GM08714 (cell line): ENCODE measurements at regions not wholly inside any gene's neighbourhood (a gene's known extent, or its start where the extent isn't known, plus 50 kb on each side); places are given as distances from the start of the nearest gene placed in this dataset.

ENCODE experiments used
- H3K4me3 ChIP-seq: fragments of 200-500 bp; sonication (Bioruptor generic); 2 replicates; pipeline ENCODE4 v1.5.1; 2014; ENCODE audit warnings: mild to moderate bottlenecking, low read length, inconsistent platforms
- ZNF274 ChIP-seq: IDR thresholded peaks from 2 replicates; pipeline ENCODE4 v1.6.1; 2012; ENCODE audit warnings: mild to moderate bottlenecking, low read depth, low read length

DNA sequence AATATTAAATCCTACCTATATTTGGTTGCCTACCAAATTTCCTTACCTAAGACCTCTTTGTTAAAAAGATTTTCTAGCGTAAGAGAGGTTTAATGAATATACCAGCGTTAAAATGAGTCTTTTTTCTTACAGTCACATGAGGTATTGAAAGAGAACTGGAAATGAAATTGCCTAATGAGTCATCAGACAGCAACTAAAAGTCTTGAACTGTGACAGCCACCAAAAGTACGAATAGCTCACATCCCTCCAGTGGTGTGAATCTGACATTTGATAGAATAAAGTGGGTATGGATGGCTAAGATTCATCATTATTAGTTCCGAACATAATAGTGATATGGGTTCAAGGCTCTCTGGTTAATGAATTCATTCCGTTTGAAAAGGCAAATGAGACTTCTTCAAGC, 1297.3 kb downstream of the AACS start:
- H3K4me3 ChIP-seq = no peak overlapping the region
- TF ChIP-seq ZNF274 = no peak

- no peak for TF ChIP-seq ZNF274
- H3K4me3 ChIP-seq = no peak overlapping the region
Measured at GRCh38 chr12:126362964-126363363, 1297.7 kb downstream of the AACS start.

DNA sequence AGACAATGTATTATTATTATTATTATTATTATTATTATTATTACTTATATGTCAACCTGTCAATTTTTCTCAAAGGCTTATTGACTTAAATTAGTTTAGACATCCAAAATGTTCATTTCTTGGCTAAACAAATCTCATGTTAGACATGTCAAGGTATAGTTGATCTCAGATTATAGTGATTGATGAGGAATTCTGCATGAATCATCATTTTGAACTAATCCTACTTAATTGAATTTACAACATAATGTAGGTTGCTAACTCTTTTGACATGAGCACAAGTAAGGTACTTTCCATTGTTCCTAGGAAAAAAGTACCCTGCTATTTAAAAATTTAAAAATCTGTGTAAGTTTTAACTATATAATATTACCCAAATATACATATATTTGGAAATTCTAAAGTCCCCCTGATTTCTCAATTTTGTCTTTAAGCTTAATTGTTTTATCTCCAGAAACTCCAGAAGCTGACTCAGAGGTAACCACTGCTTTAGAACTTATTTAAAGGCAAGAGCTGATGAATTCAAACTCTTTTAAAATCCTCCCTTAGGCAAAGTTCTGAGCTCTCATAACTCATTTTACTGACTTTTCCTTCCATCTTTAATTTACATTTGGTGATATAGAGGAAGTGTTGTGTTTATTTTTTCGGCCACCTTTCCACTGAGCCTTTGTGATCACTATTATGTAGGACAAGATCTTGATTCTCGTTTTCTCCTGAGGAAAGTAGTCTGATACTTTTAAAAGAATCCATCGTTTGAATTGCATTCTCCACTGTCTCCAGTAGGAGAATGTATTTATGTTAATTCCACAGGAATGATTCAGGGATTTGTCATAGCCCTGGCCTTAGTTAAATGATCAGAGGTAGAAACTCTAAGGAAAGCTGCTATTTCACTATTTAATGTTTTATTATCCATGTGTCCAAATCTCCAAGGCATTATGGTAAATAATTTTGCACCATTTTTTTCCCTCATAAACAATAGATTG, 1304.5 kb downstream of the AACS start:
- TF ChIP-seq ZNF274 = no peak
- H3K4me3 ChIP-seq = no peak overlapping the region

DNA sequence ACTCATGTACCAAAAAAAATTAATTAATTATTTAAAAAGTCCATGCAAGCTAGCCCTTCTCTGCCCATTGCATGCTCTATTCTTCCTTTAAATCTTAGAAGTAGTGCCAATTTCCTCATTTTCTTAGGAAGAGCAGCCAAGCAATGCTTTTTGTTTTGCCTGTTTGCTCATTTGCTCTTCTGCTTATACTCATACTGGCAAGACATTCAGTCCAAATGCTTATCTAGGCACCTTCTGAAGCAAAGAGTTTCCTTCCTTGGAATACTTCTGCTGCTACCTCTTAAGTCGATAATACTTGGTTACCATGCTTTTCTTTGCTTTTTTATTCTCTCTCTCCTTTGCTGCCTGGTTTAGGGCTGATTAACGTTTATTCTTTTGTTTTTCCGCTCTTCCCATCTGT, 1318.3 kb downstream of the AACS start:
- TF ChIP-seq ZNF274 = no peak
- H3K4me3 ChIP-seq = no peak overlapping the region

DNA sequence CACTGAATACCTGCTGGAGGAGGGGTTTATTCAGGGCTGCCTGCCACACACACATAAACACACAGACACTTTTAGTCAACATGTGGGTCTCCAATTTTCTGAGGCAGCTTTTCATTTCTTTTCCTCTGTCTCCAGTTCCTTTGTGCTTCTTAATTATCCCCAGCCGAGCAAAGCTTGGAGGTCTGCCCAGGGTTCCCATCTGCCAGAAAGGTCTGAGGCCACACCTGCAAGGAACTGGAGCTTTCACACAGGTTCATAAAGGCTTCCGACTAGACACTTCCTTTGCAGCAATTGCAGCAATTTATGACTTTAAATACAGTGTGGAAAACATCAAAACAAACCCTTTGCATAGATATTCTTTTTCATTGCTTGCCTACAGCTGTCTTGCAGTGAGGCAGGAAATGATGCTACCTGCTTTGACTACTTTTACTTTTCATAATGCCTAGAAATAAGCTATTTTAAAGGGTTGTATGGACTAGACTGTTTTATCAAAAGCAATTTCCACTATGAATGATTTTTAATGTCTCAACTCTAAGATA, 1318.9 kb downstream of the AACS start:
- H3K4me3 ChIP-seq = no peak overlapping the region
- no peak for TF ChIP-seq ZNF274

GRCh38 chr12:126385785-126386184, 1320.5 kb downstream of the AACS start:
- H3K4me3 ChIP-seq = no peak overlapping the region
- no peak for TF ChIP-seq ZNF274

- H3K4me3 ChIP-seq = no peak overlapping the region
- TF ChIP-seq ZNF274 = no peak
Measured at GRCh38 chr12:126389220-126389841, 1324.1 kb downstream of the AACS start.

- H3K4me3 ChIP-seq = no peak overlapping the region
- no peak for TF ChIP-seq ZNF274
Measured at GRCh38 chr12:126389961-126390360, 1324.7 kb downstream of the AACS start.

DNA sequence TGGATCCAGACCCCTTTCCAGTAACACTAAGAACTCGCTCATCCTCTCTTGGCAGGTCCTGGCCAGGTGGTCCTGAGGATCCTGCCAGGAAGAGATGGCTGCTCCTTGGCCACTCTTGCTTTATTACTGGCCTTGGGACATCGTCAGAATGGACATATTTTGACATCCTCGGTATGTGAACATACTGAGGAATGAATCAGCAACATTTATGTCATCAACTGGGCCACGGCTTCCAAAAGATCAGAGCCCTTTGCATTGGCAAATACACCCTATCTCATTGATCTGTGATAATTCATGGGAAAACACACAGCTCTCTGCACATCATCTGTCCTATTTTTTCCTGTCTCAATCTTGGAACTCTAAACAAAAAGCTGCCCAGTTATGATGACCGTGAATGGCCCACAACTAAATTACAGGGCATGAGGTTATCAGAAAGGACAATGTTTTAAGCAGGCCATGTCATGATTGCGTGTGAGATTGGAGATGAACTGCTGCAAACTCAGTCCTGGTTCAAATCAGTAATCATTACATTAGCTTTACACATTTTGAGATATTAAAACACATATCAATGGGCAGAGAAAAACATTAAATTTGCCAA, 1325.8 kb downstream of the AACS start:
- no peak overlapping the region for H3K4me3 ChIP-seq
- TF ChIP-seq ZNF274 = no peak

DNA sequence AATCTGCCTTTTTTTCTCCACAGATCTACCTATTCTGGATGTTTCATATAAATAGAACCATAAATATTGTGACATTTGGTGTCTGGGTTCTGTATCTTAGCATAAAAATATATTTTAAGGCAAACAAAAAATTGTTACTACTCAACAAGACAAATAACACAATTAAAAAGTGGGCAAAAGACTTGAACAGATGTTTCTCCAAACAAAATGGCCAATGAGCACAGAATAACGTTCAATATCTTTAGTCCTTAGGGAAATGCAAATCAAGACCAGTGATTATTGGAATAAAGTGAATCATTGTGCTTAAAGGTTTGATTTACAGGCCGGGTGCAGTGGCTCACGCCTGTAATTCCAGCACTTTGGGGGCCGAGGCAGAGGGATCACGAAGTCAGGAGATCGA, 1331.3 kb downstream of the AACS start:
- no peak overlapping the region for H3K4me3 ChIP-seq
- TF ChIP-seq ZNF274 = no peak

GRCh38 chr12:126397071-126397581, 1331.9 kb downstream of the AACS start:
- no peak for TF ChIP-seq ZNF274

DNA sequence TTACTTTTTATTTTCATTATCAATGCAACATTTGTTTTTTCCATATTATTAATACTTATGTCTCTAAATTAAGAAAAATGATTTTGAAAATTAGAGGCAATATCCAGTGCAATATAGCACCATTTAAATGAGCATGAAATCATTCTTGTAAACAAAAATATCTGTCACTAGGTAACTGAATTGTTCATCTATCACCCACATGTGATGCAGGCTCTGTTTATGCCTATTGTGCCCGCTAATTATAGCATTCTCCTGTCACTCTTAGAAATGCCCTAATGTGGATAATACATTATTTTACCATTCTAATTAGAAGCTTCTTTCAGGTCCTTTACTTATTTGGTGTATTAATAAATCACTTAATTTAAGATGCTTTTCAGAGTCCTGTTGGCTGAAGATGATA, 1332.4 kb downstream of the AACS start:
- no peak overlapping the region for H3K4me3 ChIP-seq
- TF ChIP-seq ZNF274 = no peak

More at GRCh38 chr12:126397071-126397581, 1331.9 kb downstream of the AACS start:
- no peak overlapping the region for H3K4me3 ChIP-seq

DNA sequence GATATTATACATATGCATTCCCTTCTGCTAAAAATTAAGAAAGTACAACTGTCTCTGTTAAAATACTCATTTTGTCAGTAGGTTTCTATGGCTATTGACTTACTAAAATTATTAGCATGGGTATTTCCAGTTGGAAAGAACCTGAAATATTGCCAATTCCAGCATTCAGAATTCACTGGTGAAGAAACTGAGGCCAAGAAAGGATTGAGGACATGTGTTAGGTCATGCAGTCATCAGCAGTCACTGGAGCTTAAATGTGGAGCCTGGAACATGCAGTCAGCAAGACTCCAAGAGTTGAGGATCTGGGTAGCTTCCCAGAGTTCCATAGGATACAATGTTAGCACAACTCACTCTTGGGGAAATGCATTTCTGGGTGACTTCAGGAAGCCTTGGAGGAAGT, 1335.6 kb downstream of the AACS start:
- no peak overlapping the region for H3K4me3 ChIP-seq
- TF ChIP-seq ZNF274 = no peak

- no peak overlapping the region for H3K4me3 ChIP-seq
- TF ChIP-seq ZNF274 = no peak
Measured at GRCh38 chr12:126404293-126404881, 1339.2 kb downstream of the AACS start.
